ENCODE measurements at regions not wholly inside any gene's neighbourhood (a gene's known extent, or its start where the extent isn't known, plus 50 kb on each side); places are given as distances from the start of the nearest gene placed in this dataset.

DNA sequence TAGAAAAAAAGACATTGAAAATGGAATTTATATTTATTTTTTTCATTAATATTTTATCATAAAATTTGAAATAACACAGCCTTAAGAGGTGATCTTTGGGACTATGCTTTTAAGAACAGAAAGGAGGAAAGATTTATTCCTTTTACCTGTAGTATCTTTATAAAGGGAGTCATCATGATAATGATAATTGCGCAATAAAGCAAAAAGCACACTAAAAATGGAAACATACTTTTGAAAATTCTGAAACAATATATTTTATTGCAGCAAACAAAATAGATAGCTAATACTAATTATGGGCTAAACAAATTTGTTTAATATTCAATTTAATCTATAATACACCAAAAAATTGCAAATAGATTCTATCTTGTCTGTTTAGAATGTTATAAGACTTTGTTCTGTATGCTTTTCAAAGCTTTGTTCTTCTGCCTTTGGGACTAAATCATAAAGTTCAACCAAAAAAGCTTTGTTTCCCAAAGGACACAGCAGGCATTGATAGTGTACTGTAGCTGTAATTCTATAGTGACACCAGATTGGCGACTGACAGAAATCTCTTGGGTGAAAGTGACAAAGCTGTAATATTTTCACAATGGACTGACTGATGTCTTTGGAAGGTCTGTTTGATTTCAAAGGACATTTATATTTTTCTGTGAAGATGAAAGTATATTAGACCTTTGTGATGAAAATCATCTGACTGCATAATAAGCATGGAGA, 2156.6 kb upstream of the TENM3 start:
- TF ChIP-seq EZH2 (IDR thresholded peaks at IDR 0.05) (no peak), POLR2AphosphoS5 (IDR thresholded peaks at IDR 0.05; ENCODE audit: borderline replicate concordance, low read depth, low read length) (no peak), FOXP2 (optimal IDR thresholded peaks at IDR 0.05; ENCODE audit: control extremely low read depth, extremely low read length, insufficient read depth) (no peak)
